MCF 10A (cell line): ENCODE measurements at regions not wholly inside any gene's neighbourhood (a gene's known extent, or its start where the extent isn't known, plus 50 kb on each side); places are given as distances from the start of the nearest gene placed in this dataset.

Experiments
- BruUV-seq: library from RNA; stranded (reverse); fragments of 400-500 nt; replicated peaks from 2 replicates; lab custom pipeline; 2021; lab: Mats Ljungman, UMichigan
- CTCF ChIA-PET: fragments of 300-600 bp; sonication (Branson Sonifier 250); formaldehyde crosslinking; extraction: SDS; loops from one replicate; lab custom pipeline; 2021; ENCODE audit warnings: antibody characterized with exemption, inconsistent platforms; lab: Yijun Ruan, JAX
- POLR2A ChIA-PET: fragments of 300-600, 350-650 bp; sonication (Branson Sonifier 250); formaldehyde crosslinking; extraction: SDS; loops from one replicate; lab custom pipeline; 2020; ENCODE audit warnings: antibody characterized with exemption, inconsistent platforms; lab: Yijun Ruan, JAX
- DNase-seq: peaks from one replicate; pipeline ENCODE4 v3.0.0-alpha.2; 2018; ENCODE audit not compliant: unreplicated experiment
- H3K27ac Mint-ChIP-seq: one replicate; pipeline ENCODE4 v1.8.0; 2022; ENCODE audit warnings: mild to moderate bottlenecking, low read depth, mixed read lengths; ENCODE audit not compliant: unreplicated experiment
- H3K27me3 Mint-ChIP-seq: one replicate; pipeline ENCODE4 v1.8.0; 2022; ENCODE audit warnings: mixed read lengths; ENCODE audit not compliant: insufficient read depth, unreplicated experiment
- H3K36me3 Mint-ChIP-seq: one replicate; pipeline ENCODE4 v1.8.0; 2022; ENCODE audit warnings: mild to moderate bottlenecking, moderate library complexity, mixed read lengths; ENCODE audit not compliant: insufficient read depth, unreplicated experiment
- H3K4me1 Mint-ChIP-seq: one replicate; pipeline ENCODE4 v1.8.0; 2022; ENCODE audit warnings: mixed read lengths; ENCODE audit not compliant: insufficient read depth, unreplicated experiment
- H3K4me3 Mint-ChIP-seq: one replicate; pipeline ENCODE4 v1.8.0; 2022; ENCODE audit warnings: mild to moderate bottlenecking, moderate library complexity, mixed read lengths; ENCODE audit not compliant: unreplicated experiment
- H3K9me3 Mint-ChIP-seq: one replicate; pipeline ENCODE4 v1.8.0; 2022; ENCODE audit warnings: mixed read lengths; ENCODE audit not compliant: unreplicated experiment
- intact Hi-C: fragments of 100-400 bp; cut with micrococcal nuclease; formaldehyde crosslinking; loops from 2 replicates; pipeline ENCODE4 v1.14.1; 2022
- TF ChIP-seq, protein P1 (sequence below): fragments of 200-600 bp; IDR thresholded peaks from one replicate; pipeline ENCODE4 v1.8.0; 2022; ENCODE audit warnings: antibody characterized with exemption, mild to moderate bottlenecking; ENCODE audit not compliant: unreplicated experiment

DNA sequence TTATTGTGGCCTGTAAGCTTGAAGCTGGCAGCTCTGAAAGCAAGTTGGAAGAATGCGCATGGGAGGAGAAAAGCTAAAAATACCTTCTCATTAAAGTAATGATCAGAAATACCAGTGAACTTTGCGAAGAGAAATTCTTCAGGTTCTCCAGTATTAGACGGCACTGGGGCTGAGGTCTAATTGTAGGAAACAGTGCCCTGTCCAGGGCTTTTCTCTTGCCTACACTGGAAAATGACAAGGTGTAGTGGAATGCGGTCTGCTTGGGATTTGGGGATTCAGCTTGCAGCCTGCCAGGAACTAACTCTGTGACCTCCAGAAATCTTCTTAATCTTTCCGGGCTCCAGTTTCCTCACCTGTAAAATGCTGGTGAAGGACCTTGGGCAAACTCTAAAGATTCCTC is 53.3 kb upstream of the KCNJ16 start:
- Mint-ChIP-seq H3K27ac (no peak overlapping the region), H3K27me3 (no peaks in the 10 kb centered on the region), H3K4me1 (no peaks in the 10 kb centered on the region), H3K36me3 (no peaks in the 10 kb centered on the region), H3K4me3 (no peak overlapping the region), H3K9me3 (no peaks in the 10 kb centered on the region)
- TF ChIP-seq, protein P1, sequence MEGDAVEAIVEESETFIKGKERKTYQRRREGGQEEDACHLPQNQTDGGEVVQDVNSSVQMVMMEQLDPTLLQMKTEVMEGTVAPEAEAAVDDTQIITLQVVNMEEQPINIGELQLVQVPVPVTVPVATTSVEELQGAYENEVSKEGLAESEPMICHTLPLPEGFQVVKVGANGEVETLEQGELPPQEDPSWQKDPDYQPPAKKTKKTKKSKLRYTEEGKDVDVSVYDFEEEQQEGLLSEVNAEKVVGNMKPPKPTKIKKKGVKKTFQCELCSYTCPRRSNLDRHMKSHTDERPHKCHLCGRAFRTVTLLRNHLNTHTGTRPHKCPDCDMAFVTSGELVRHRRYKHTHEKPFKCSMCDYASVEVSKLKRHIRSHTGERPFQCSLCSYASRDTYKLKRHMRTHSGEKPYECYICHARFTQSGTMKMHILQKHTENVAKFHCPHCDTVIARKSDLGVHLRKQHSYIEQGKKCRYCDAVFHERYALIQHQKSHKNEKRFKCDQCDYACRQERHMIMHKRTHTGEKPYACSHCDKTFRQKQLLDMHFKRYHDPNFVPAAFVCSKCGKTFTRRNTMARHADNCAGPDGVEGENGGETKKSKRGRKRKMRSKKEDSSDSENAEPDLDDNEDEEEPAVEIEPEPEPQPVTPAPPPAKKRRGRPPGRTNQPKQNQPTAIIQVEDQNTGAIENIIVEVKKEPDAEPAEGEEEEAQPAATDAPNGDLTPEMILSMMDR = no peak
- no peak for DNase-seq
- intact Hi-C loops = no loop called here
- ChIA-PET POLR2A (interaction anchor here (0.7 to 0.9 kb wide), 2 partner anchors 117 to 678 kb away, joined by 3 read pairs; no protein-coding TSS in a partner anchor), CTCF (interaction anchor here (0.6 kb wide), 1 partner anchor 156 kb away, joined by 3 read pairs; no protein-coding TSS in a partner anchor)
- BruUV-seq = no TSS peak

DNA sequence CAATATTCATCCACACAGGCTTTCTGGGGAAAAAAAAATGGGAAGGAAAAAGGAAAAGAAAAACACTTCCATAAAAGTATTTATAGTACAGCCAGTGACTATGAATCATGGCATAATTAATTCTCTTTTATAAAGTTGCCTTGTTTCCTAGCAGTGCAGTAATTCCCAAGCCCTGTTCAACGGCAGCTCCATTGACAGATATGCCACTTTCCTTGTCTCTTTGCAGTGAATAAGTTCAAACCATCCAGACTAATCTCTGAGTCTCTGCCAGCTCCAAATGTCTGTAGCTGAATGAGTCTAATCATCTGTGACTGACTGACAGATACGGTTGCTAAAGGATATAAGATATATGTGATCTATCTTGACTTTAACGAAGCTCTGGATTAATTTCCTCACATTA is 52.9 kb upstream of the KCNJ16 start:
- ChIA-PET POLR2A (interaction anchor here (0.7 kb wide), 2 partner anchors 52 to 677 kb away, joined by 3 read pairs; no protein-coding TSS in a partner anchor), CTCF (interaction anchor here (0.6 to 0.8 kb wide), 2 partner anchors 156 to 221 kb away, joined by 3 read pairs; no protein-coding TSS in a partner anchor)
- no peaks in the 10 kb centered on the region for H3K4me1 Mint-ChIP-seq
- no peaks in the 10 kb centered on the region for H3K27me3 Mint-ChIP-seq
- intact Hi-C loops = no loop called here
- no peak overlapping the region for H3K4me3 Mint-ChIP-seq
- H3K9me3 Mint-ChIP-seq = no peaks in the 10 kb centered on the region
- H3K27ac Mint-ChIP-seq = no peak overlapping the region
- TF ChIP-seq, protein P1 = no peak
- BruUV-seq = no TSS peak
- no peaks in the 10 kb centered on the region for H3K36me3 Mint-ChIP-seq
- DNase-seq = no peak

DNA sequence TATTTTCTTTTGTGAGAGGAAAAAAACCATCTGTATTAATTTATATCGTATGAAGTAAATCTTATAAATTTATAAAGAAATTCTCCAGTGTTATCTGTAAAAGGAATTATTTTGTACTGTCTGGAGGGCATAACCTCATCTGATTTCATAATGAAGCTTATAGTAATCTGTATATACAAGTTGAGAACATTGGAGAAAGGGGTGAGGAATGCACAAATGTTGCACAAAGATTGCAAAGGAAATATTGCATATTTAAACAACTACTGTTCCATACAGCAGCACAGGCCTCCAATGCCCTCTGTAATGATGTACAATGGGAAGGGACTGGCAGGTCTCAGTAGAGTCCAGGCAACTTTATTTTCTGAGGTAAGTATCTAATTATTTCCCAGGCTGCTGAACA is 50.8 kb upstream of the KCNJ16 start:
- intact Hi-C loops = no loop called here
- POLR2A ChIA-PET = no interaction called here
- no peak for DNase-seq
- no TSS peak for BruUV-seq
- Mint-ChIP-seq H3K27me3 (no peaks in the 10 kb centered on the region), H3K27ac (no peak overlapping the region), H3K4me1 (no peaks in the 10 kb centered on the region), H3K4me3 (no peak overlapping the region), H3K36me3 (no peaks in the 10 kb centered on the region), H3K9me3 (no peaks in the 10 kb centered on the region)
- TF ChIP-seq, protein P1 = no peak
- CTCF ChIA-PET = interaction anchor here (0.6 kb wide), 1 partner anchor 616 kb away, joined by 3 read pairs; no protein-coding TSS in a partner anchor
